B cell (primary cell): ENCODE measurements at regions not wholly inside any gene's neighbourhood (a gene's known extent, or its start where the extent isn't known, plus 50 kb on each side); places are given as distances from the start of the nearest gene placed in this dataset.

ENCODE experiments used
- ATAC-seq: fragments of 200-7000 bp; cut with Tn5 transposase; one replicate; pipeline ENCODE4 v1.10.0; 2021; ENCODE audit warnings: low read depth, mild to moderate bottlenecking, moderate number of reproducible peaks, moderate library complexity
- CTCF ChIA-PET: fragments of 350-600 bp; sonication (Branson Sonifier 250); formaldehyde crosslinking; loops from one replicate; lab custom pipeline; 2021; ENCODE audit warnings: antibody characterized with exemption, inconsistent platforms; lab: Charles Lee
- POLR2A ChIA-PET: fragments of 350-600 bp; sonication (Branson Sonifier 250); formaldehyde crosslinking; loops from one replicate; lab custom pipeline; 2021; ENCODE audit warnings: antibody characterized with exemption; lab: Charles Lee
- DNase-seq: peaks from one replicate; pipeline ENCODE4 v3.0.0; 2013
- H2AFZ ChIP-seq: 2 replicates; pipeline ENCODE4 v1.6.1; 2012; ENCODE audit warnings: mild to moderate bottlenecking, low read depth, low read length; ENCODE audit not compliant: insufficient read depth, poor library complexity, severe bottlenecking
- H3K27ac ChIP-seq, 2 donors: 1 replicate in 1 of 2; 2 replicates in 1 of 2; pipeline ENCODE4 v1.5.1; 2012 to 2013; ENCODE audit warnings: low read length in 2 of 2, mild to moderate bottlenecking in 2 of 2, moderate library complexity in 1 of 2
- H3K27me3 ChIP-seq, 4 experiments: fragments of 200-600 bp in 1 of 4; sonication (generic) in 1 of 4; replicated peaks in 1 of 4; 1 replicate in 2 of 4; 2 replicates in 2 of 4; pipeline versions ENCODE4 v1.6.1 to v1.7.0; 2013 to 2016; ENCODE audit warnings: low read length in 3 of 4, mild to moderate bottlenecking in 2 of 4, mixed read lengths in 1 of 4, moderate library complexity in 1 of 4; ENCODE audit not compliant: insufficient read depth in 4 of 4, control insufficient read depth in 3 of 4; ENCODE audit errors: control extremely low read depth in 1 of 4
- H3K36me3 ChIP-seq, 2 experiments: replicated peaks in 1 of 2; 1 replicate in 1 of 2; 2 replicates in 1 of 2; pipeline versions ENCODE4 v1.6.1 to v1.7.1; 2013; ENCODE audit warnings: low read length in 1 of 2; ENCODE audit not compliant: insufficient read depth in 2 of 2, control insufficient read depth in 1 of 2; ENCODE audit errors: control extremely low read depth in 1 of 2, extremely low read depth in 1 of 2
- H3K4me1 ChIP-seq, 2 donors: fragments of 200-600 bp in 1 of 2; sonication (generic) in 1 of 2; 1 replicate in 1 of 2; 2 replicates in 1 of 2; pipeline versions ENCODE4 v1.5.1 to v1.6.1; 2013 to 2017; ENCODE audit warnings: low read length in 2 of 2; ENCODE audit not compliant: control insufficient read depth in 2 of 2, insufficient read depth in 2 of 2
- H3K4me2 ChIP-seq: replicated peaks from 2 replicates; pipeline ENCODE3; 2012; ENCODE audit warnings: mild to moderate bottlenecking, low read depth, low read length; ENCODE audit not compliant: poor library complexity, severe bottlenecking
- H3K4me3 ChIP-seq, 5 experiments: fragments of 200-600 bp in 1 of 5; sonication (generic) in 1 of 5; 1 replicate in 3 of 5; 2 replicates in 2 of 5; pipeline versions ENCODE4 v1.5.1 to v1.7.0; 2011 to 2016; ENCODE audit warnings: low read length in 4 of 5, mild to moderate bottlenecking in 4 of 5, low read depth in 2 of 5, control low read depth in 1 of 5, moderate library complexity in 1 of 5; ENCODE audit not compliant: insufficient read depth in 1 of 5; ENCODE audit errors: control extremely low read depth in 1 of 5, extremely low read depth in 1 of 5
- H3K79me2 ChIP-seq: fragments of 200-600 bp; sonication (generic); one replicate; pipeline ENCODE4 v1.6.0; 2016; ENCODE audit warnings: low read length; ENCODE audit not compliant: control insufficient read depth, insufficient read depth
- H3K9ac ChIP-seq: fragments of 200-600 bp; sonication (generic); 2 replicates; pipeline ENCODE4 v1.6.1; 2017; ENCODE audit warnings: mild to moderate bottlenecking, low read length, moderate library complexity
- H3K9me3 ChIP-seq, 3 donors: one replicate each; pipeline versions ENCODE4 v1.6.1 to v1.7.1; 2013; ENCODE audit warnings: low read length in 2 of 3; ENCODE audit not compliant: control insufficient read depth in 2 of 3, insufficient read depth in 1 of 3; ENCODE audit errors: control extremely low read depth in 1 of 3
- H4K20me1 ChIP-seq: 2 replicates; pipeline ENCODE4 v1.6.0; 2012; ENCODE audit warnings: mild to moderate bottlenecking, low read length; ENCODE audit not compliant: insufficient read depth, control insufficient read depth, poor library complexity, severe bottlenecking
- H3K27ac Mint-ChIP-seq: one replicate; pipeline ENCODE4 v1.8.0; 2021; ENCODE audit warnings: mixed read lengths
- H3K27me3 Mint-ChIP-seq: one replicate; pipeline ENCODE4 v1.8.0; 2021; ENCODE audit warnings: mixed read lengths
- H3K4me1 Mint-ChIP-seq: one replicate; pipeline ENCODE4 v1.8.0; 2021; ENCODE audit warnings: mixed read lengths
- H3K4me3 Mint-ChIP-seq: one replicate; pipeline ENCODE4 v1.8.0; 2021; ENCODE audit warnings: mixed read lengths
- H3K9me3 Mint-ChIP-seq: one replicate; pipeline ENCODE4 v1.8.0; 2022; ENCODE audit warnings: mixed read lengths; ENCODE audit not compliant: insufficient read depth
- EZH2 ChIP-seq: IDR thresholded peaks from 2 replicates; pipeline ENCODE4 v1.6.1; 2012; ENCODE audit warnings: borderline replicate concordance, low read depth, mild to moderate bottlenecking, moderate library complexity, low read length; ENCODE audit not compliant: insufficient read depth, poor library complexity, severe bottlenecking
- WGBS: methylation state at CpG from one replicate; pipeline ENCODE4 v1.1.5; 2013; ENCODE audit warnings: missing lambda C conversion rate; ENCODE audit not compliant: insufficient coverage; 5-methylcytosine and 5-hydroxymethylcytosine counted together
- intact Hi-C: fragments of 100-400 bp; cut with micrococcal nuclease; formaldehyde crosslinking; loops from one replicate; pipeline ENCODE4 v1.10.0; 2022
- TF ChIP-seq, protein P1 (sequence below): fragments of 200-600 bp; IDR thresholded peaks from one replicate; pipeline ENCODE4 v1.8.0; 2022; ENCODE audit warnings: antibody characterized with exemption, mild to moderate bottlenecking

DNA sequence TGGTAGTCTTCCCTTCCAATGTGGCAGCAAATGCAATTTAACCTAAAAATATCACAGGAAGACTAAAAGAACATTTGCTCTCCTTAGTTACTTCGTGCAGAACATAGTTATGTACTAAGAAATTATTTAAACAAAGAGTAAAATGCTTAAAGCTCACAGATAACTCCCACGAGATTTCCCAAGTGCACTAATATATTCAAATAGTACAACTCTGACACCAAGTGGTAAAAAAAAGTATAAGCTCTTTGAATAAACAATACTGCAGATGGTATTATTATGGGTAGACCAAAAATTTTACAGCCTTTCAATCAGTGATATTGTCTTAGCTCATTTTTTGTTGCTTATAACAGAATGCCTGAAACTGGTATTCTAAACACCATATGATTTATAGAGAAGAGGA is 52.8 kb upstream of the FILIP1 start:
- intact Hi-C loops: loop anchor here (1.0 kb wide), 1 partner anchor 280 kb away; no protein-coding TSS in a partner anchor
- no peaks in the 10 kb centered on the region for H3K36me3 ChIP-seq
- H2AFZ ChIP-seq: no peak overlapping the region
- no peak overlapping the region for H3K4me3 ChIP-seq
- ChIA-PET POLR2A (no interaction called here), CTCF (interaction anchor here (0.6 to 1.5 kb wide), 6 partner anchors 17 to 1807 kb away, joined by 3 to 9 read pairs (median 3); no protein-coding TSS in a partner anchor)
- no peaks in the 10 kb centered on the region for H3K4me1 Mint-ChIP-seq
- no CpG with 5 or more reads among the region's 2 CpGs for WGBS
- no peak for TF ChIP-seq EZH2
- TF ChIP-seq, protein P1, sequence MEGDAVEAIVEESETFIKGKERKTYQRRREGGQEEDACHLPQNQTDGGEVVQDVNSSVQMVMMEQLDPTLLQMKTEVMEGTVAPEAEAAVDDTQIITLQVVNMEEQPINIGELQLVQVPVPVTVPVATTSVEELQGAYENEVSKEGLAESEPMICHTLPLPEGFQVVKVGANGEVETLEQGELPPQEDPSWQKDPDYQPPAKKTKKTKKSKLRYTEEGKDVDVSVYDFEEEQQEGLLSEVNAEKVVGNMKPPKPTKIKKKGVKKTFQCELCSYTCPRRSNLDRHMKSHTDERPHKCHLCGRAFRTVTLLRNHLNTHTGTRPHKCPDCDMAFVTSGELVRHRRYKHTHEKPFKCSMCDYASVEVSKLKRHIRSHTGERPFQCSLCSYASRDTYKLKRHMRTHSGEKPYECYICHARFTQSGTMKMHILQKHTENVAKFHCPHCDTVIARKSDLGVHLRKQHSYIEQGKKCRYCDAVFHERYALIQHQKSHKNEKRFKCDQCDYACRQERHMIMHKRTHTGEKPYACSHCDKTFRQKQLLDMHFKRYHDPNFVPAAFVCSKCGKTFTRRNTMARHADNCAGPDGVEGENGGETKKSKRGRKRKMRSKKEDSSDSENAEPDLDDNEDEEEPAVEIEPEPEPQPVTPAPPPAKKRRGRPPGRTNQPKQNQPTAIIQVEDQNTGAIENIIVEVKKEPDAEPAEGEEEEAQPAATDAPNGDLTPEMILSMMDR: peak; percentile 19
- H3K9me3 Mint-ChIP-seq: no peaks in the 10 kb centered on the region
- no peaks in the 10 kb centered on the region for H3K79me2 ChIP-seq
- H3K27ac ChIP-seq: no peak overlapping the region
- H3K27me3 Mint-ChIP-seq: no peaks in the 10 kb centered on the region
- no peaks in the 10 kb centered on the region for H3K27me3 ChIP-seq
- no peaks in the 10 kb centered on the region for H3K9me3 ChIP-seq
- H3K27ac Mint-ChIP-seq: no peak overlapping the region
- ATAC-seq (no peak), DNase-seq (no peak)
- H3K4me1 ChIP-seq: no peaks in the 10 kb centered on the region
- H4K20me1 ChIP-seq: no peaks in the 10 kb centered on the region
- no peak overlapping the region for H3K4me3 Mint-ChIP-seq
- H3K9ac ChIP-seq: no peak overlapping the region
- H3K4me2 ChIP-seq: no peak overlapping the region

DNA sequence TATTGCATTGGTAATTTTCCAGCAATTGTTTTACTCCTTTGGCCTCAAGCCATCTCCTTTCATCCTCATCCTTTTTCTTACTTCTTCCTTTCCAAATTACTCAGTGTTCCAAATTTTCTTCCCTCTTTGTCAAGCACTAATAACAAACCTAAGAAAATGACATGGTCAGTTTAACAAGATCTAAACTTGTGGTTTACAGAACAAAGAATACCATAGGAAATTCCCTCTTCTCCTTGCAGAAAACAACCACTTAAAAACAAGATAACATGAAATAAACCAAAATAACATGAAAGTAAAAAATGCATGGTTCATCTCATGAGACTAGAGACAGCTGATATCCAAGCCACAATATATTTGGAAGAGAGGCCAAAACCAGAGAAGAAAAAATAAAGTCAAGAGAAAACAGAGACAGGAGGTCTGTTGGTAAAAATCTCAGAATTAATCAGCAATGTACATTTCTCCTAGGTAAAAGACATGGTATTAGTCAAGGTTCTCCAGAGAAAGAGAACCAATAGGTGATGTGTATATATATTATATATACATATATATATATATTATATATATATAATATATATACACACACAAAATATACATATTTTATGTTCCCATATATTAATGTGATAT is 51.0 kb upstream of the SENP6 start:
- CTCF ChIA-PET: interaction anchor here (1.4 kb wide), 1 partner anchor 284 kb away, joined by 3 read pairs; no protein-coding TSS in a partner anchor
- H3K36me3 ChIP-seq: no peaks in the 10 kb centered on the region
- TF ChIP-seq, protein P1: no peak
- TF ChIP-seq EZH2: no peak

More for the DNA sequence above, 51.0 kb upstream of the SENP6 start:
- Histone ChIP-seq H4K20me1 (no peaks in the 10 kb centered on the region), H3K4me3 (no peak overlapping the region), H3K79me2 (no peaks in the 10 kb centered on the region), H3K27ac (no peak overlapping the region), H3K4me2 (no peak overlapping the region), H3K27me3 (no peaks in the 10 kb centered on the region), H3K9me3 (no peaks in the 10 kb centered on the region), H2AFZ (no peak overlapping the region), H3K9ac (no peak overlapping the region), H3K4me1 (no peaks in the 10 kb centered on the region)
- H3K27ac Mint-ChIP-seq: no peak overlapping the region
- intact Hi-C loops: no loop called here
- peaks cover 2% of the 10 kb centered on the region for H3K9me3 Mint-ChIP-seq
- H3K4me3 Mint-ChIP-seq: no peak overlapping the region
- POLR2A ChIA-PET: no interaction called here
- H3K4me1 Mint-ChIP-seq: no peaks in the 10 kb centered on the region
- no peak for ATAC-seq
- DNase-seq: no peak
- no peaks in the 10 kb centered on the region for H3K27me3 Mint-ChIP-seq
